Activated T-cell treated with anti-CD3 and anti-CD28 coated beads, Interleukin-2, amount 50 U/mL, for 48 hours (primary cell): ENCODE measurements at regions not wholly inside any gene's neighbourhood (a gene's known extent, or its start where the extent isn't known, plus 50 kb on each side); places are given as distances from the start of the nearest gene placed in this dataset.
"Not testable (repeated sequence)": the region's sequence is repeated elsewhere in the genome, so short reads cannot be mapped to it uniquely, and the experiment has no call there.

Experiments
- DNase-seq, 2 experiments: peaks; one replicate each; pipeline ENCODE4 v3.0.0-alpha.2; 2020

DNA sequence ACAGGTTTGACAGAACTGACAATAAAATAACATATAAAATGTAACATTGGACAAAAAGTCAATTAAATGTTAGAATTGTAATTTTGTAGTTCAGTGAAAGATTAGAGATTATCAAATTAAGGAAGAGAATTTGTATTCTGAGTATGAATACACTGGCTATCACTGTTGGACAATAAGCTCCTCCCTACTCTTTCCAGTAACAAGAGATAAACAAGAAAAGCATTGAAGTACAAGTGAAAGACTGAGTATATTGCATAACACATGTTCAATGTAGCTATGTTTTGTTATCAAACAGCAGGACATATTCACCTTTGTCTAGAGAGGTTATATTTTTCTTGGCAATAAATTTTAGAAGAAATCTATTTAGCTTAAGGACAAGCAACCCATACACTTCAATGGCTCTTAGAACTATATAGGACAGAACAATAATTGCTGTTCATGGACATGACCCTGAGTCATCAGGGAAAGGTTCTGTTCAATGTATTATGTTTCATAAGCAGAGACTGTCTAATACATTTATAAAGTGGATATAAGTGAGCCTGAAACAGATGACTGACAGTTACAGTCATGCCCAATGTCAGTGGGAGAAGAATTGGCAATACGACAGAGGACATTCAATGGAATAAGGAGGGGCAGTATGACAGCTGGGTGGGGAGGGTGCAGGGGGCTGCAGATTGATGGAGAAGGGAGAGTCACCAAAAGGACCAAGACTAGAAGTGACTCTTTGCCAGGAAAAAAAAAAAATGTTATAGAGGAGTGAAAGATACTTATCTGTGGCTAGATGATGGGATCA is 520.4 kb downstream of the FRK start:
- no peak for DNase-seq

DNA sequence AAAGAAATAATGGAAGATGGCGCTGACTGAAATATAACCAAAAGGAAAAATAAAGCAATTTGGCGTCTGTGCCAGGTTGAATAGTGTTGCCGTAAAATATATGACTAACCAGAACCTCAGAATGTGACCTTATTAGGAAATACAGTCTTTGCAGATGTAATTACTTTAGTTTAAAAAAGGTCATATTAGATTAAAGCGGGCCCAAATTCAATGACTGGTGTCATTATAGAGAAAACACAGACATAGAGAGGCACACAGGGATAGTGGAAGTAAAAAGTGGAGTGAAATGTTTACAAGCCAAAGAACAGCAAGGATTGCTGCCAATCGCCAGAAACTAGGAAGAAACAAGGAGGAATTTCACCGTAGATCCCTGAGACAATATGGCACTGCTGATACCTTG is 521.2 kb downstream of the FRK start:
- no peak for DNase-seq

DNA sequence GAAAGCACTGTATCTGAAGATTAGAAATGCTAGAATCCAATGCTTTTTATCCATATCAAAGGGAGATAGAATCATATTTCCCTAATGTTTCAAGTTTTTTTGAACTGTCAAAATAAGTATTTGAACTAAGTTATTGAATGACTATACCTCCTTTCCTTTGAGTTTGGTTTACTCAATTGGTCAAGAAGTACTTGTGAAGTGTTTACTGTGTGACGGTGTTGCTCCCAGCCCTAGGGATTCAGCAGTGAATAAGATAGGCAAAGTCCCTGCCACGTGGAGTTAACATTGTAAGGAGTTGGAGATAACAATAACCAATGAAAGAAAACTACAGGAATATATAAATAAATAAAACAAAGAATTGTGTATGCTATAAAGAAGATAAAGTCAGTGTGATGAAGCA is 535.9 kb downstream of the FRK start:
- no peak for DNase-seq

DNA sequence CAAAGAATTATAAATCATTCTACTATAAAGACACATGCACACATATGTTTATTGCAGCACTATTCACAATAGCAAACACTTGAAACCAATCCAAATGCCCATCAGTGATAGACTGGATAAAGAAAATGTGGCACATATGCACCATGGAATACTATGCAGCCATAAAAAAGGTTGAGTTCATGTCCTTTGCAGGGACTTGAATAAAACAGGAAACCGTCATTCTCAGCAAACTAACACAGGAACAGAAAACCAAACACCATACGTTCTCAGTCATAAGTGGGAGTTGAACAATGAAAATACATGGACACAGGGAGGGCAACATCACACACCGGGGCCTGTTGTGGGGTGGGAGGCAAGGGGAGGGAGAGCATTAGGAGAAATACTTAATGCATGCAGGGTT is 538.9 kb downstream of the FRK start:
- DNase-seq: not testable (repeated sequence)

- no peak for DNase-seq
These were observed 546.0 kb downstream of the FRK start for GRCh38 chr6:115514656-115515055.

GRCh38 chr6:115512923-115513322 is 547.8 kb downstream of the FRK start:
- DNase-seq: no peak

DNA sequence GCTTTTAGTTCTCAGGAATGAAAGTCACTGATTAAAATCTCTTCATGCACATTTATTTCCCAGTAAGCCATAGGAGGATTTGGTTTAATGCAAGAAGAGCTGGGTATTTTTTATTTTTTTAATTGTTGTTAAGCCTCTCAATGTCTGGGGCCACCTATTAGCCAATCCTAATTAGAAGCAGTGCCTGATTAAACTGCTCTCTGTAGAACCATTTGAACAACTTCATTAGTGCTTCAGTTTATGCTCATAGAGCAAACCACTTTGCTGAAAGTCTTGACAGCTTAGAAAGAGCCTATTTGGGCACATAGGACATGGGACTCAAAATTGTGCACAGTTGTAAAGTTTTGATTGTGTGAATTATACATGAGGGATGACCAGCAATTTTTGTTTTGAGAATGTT is 548.9 kb downstream of the FRK start:
- DNase-seq: no peak

- not testable (repeated sequence) for DNase-seq
These were observed 558.3 kb downstream of the FRK start for GRCh38 chr6:115502432-115502831.

- no peak for DNase-seq
These were observed 565.5 kb downstream of the FRK start for GRCh38 chr6:115495184-115495583.

DNA sequence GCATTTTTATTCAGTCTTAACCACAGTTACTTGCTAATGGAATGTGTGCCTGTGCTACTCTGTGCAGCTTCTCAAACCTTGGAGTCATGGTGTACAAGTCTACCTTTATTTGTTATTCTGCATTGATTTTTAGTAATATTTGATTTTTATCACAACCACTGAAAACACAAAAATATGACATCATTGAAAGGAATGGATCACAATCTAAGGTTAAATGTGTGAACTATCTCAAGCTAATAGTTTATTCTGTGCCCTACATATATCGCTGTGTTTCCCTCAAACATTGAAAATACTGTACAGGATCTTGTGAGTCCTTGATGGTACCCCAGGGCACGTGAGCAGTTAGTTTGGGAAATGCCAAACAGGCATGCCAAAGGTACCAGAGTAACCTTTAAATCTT is 573.4 kb downstream of the FRK start:
- no peak for DNase-seq

DNA sequence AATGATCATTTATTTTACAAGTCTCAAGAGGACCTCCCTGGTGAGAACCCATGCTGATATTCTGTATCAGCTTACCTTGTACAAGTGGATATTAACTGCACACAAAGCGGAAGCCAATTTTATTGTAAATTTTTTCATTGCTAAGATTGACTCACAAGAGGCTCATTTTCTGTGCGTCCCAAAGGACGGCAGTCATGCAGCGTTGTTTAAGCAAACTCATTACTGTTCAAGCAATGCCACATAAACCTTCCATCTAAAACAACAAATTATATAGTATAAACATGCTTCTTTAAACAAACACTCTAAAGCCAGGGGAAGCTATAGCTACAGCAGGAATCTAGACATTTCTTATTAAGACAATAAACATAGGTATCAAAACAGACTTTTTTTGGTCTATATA is 575.3 kb downstream of the FRK start:
- DNase-seq: no peak

DNA sequence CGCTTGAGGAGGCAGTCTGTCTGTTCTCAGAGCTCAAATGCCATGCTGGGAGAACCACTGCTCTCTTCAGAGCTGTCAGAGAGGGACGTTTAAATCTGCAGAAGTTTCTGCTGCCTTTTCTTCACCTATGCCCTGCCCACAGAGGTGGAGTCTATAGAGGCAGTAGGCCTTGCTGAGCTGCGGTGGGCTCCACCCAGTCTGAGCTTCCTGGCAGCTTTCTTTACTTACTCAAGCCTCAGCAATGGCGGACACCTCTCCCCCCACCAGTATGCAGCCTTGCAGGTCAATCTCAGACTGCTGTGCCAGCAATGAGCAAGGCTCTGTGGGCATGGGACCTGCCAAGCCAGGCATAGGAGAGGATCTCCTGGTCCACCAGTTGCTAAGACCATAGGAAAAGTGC is 580.1 kb downstream of the FRK start:
- not testable (repeated sequence) for DNase-seq

DNA sequence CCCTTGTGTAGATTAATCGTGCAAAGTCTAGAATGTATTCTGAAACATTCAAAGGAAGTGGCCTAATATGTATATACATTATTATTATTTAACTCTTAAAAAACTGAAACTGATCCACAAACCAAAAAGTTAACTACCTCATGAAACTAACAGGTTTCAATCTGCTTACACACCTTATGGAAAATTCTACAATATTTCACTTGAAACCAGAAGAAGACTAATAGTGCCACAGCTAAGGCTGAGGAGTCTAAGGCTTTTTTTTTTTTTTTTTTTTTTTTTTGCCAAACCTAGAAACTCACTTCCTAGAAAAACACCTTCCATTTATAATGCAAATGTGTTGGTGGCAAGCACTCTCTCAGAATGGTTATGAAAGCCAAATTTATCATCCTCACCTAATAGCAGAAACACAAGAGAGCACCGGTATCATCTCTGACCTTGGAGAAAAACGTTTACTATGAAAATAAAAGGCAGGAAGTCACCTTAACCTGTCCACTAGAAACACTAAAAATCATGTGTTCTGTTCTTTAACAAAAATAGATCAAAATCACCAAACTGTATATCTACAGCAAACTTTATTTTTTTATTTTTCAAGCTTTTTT is 586.1 kb downstream of the FRK start:
- no peak for DNase-seq

- DNase-seq: no peak
These were observed 592.3 kb downstream of the FRK start for GRCh38 chr6:115468272-115469005.

GRCh38 chr6:115467726-115468125 is 593.0 kb downstream of the FRK start:
- DNase-seq: no peak

- no peak for DNase-seq
These were observed 599.8 kb downstream of the FRK start for GRCh38 chr6:115460913-115461312.

DNA sequence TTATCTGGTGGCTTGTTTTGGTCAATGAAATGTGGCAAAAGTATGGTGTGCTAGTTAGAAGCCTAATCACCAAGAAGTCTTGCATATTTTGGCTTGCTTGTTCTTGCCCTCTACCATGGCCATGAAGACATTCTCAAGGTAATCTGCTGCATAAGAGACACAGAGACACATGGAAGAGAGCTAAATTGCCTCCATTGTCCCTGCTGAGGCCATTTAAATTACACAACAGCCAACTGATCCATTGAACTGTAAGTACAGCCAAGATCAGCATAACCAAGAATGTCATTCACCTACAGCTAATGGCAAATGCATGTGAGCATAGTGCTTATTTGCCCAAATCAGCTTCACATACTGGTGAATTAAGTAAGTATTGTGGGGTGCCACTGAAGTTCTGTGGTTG is 603.8 kb downstream of the FRK start:
- no peak for DNase-seq

DNA sequence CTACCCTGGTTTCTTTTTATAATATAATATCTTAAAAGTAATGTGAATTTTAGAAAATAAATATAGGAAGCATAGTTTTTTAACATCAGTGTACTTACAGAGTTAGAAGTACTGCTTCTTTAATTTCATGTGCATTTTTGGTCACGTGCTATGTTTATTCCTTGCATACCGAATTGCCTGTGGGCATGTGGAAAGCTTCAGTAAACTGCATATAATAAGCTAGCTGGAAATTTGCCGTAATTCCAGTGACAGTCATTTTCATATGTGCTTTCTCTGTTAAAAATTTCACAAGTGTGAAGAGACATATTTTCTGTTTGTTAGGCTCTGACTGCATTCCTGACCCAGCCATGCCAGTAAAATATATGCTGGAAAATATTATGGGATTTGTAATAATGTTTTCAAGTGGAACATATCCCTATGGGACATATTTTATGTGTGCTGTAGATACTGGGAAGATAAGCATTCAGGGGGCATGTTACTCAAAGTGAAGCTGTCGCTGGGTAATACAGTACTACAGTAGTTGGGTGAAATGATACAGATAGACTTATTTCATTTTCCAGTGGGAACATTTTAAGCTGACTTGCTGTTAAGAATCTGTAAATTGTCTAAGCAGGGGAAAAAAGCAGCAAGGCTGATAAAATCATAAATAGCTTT is 616.7 kb downstream of the FRK start:
- DNase-seq: no peak

DNA sequence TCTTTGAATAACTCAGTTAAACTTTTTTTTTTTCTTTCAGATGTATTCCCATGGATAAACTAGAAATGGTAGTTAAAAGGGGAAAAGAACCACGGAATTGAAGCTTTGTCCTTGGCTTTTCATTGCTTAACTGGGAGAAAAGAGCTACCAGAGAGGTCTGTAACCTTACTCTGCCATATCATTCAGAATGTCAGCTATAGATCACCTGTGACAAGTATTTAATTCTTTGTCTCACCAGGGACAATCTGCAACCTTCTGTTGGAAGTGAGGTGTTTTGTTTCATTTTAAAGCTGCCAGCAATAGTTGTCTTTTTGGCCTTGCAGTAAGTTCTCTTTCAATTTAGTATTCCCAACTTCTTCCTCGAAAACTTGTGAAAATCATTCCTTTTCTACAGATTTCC is 618.4 kb downstream of the FRK start:
- DNase-seq: no peak

GRCh38 chr6:115441651-115442050 is 619.0 kb downstream of the FRK start:
- no peak for DNase-seq

DNA sequence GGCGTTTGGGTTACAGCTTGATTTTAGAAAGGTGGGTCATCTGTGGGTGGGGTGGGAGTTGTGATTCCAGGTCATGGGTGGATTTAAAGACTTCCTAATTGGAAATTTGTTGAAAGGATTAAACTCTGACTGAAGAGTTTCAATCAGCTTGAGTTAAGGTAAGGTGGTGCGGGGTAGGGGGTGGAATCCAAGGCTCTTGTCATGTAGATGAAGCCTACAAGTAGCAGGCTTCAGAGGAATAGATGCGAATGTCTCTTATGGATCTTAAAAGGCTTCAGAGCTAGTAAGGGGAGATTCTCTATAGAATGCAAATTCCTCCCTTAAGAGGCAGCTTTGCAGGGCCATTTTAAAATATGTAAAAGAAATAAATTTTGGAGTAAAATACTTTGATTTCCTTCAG is 645.3 kb downstream of the FRK start:
- DNase-seq: no peak

GRCh38 chr6:115414916-115415315 is 645.8 kb downstream of the FRK start:
- not testable (repeated sequence) for DNase-seq

DNA sequence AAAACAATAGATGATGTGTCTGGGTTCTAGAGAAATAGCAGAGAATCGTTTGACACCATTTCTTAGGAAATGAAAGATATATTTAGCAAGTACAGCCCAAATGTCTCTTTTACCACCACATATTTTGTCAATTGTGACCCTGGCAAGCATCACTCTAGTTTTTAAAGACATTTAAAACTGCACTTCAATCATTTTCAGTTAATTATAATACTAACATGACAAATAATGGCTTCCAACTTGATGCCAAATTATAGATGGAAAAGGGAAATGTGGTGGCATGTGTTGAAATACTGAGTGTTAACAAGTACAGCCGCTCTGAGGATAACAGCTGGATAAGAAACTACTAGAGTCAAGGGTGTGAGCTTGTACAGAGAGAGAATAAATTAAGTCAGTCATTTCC is 648.9 kb downstream of the FRK start:
- no peak for DNase-seq

DNA sequence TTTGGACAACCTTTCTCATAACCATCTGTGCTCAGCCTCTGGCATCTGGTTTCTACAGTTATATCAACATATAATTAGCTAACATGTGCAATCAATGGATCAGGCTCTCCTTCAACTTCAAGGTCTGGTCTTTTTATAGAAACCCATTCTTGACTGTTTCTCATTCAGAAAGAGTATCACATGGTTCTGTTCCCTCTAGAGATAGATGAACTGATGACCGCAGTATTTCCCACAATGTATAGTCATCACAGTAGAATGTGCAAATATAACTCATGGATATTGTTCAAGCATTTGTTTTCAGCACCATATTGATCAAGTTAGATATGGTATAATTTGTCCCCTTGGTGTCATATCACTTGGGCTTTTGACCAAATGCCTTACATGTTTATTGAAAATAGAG is 656.2 kb downstream of the FRK start:
- no peak for DNase-seq
